ENCODE measurements at regions not wholly inside any gene's neighbourhood (a gene's known extent, or its start where the extent isn't known, plus 50 kb on each side); places are given as distances from the start of the nearest gene placed in this dataset.
"Not testable (repeated sequence)": the region's sequence is repeated elsewhere in the genome, so short reads cannot be mapped to it uniquely, and the experiment has no call there.

DNA sequence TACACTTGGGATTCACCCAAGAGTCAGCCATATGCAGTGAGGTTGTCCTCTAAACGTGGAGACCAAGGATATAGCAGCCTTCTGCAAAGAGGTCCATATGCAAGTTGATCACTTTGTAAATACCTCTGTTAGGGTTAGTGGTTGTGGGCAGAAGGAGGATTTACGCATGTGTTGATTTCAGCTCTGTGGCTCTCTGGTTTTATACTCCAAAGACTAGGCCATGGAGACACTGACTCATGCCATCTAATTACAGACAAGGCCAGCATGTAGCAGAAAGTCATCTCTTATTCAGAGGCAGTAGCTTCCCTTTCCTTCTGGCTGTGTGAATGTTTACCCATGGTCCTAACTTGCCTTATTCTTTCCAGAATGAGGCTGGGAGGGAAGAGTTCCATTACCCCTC, 140.9 kb upstream of the GOLGA6L4 start:
- not testable (repeated sequence) for DNase-seq

GRCh38 chr15:84097053-84097452, 138.5 kb upstream of the GOLGA6L4 start:
- H3K36me3 ChIP-seq (ENCODE audit: control insufficient read depth in 2 of 2, extremely low read depth in 1 of 2, insufficient read depth in 1 of 2, low read length in 1 of 2); H3K4me3 ChIP-seq (ENCODE audit: control insufficient read depth in 1 of 2, extremely low read depth in 1 of 2, low read length in 1 of 2); H3K27ac Mint-ChIP-seq; H3K27ac ChIP-seq (ENCODE audit: low read length); DNase-seq; POLR2A ChIA-PET; CTCF ChIA-PET; H3K36me3 Mint-ChIP-seq; H3K4me3 Mint-ChIP-seq; H3K9me3 ChIP-seq; ATAC-seq (replicated peaks in 1 of 4); H3K4me1 ChIP-seq (ENCODE audit: control insufficient read depth in 1 of 2, extremely low read depth in 1 of 2, insufficient read depth in 2 of 2, low read length in 2 of 2); H3K9me3 Mint-ChIP-seq; H3K4me1 Mint-ChIP-seq; H3K27me3 ChIP-seq (replicated peaks in 1 of 2; ENCODE audit: control insufficient read depth in 2 of 2, extremely low read depth in 1 of 2, insufficient read depth in 2 of 2, low read length in 1 of 2): not testable (repeated sequence)
- WGBS (ENCODE audit: insufficient coverage): no CpG with 5 or more reads among the region's 3 CpGs
- H3K27me3 Mint-ChIP-seq: peaks cover 7 to 14% of the 10 kb centered on the region in 2 donors

More for the DNA sequence above, 140.9 kb upstream of the GOLGA6L4 start:
- no CpG with 5 or more reads among the region's 2 CpGs for WGBS (ENCODE audit: insufficient coverage)
- ATAC-seq (replicated peaks in 1 of 4); H3K9me3 Mint-ChIP-seq; POLR2A ChIA-PET; H3K36me3 ChIP-seq (ENCODE audit: control insufficient read depth in 2 of 2, extremely low read depth in 1 of 2, insufficient read depth in 1 of 2, low read length in 1 of 2); H3K27me3 ChIP-seq (replicated peaks in 1 of 2; ENCODE audit: control insufficient read depth in 2 of 2, extremely low read depth in 1 of 2, insufficient read depth in 2 of 2, low read length in 1 of 2); H3K27ac ChIP-seq (ENCODE audit: low read length); H3K4me3 Mint-ChIP-seq; H3K27me3 Mint-ChIP-seq; H3K36me3 Mint-ChIP-seq; CTCF ChIA-PET; H3K4me3 ChIP-seq (ENCODE audit: control insufficient read depth in 1 of 2, extremely low read depth in 1 of 2, low read length in 1 of 2); H3K9me3 ChIP-seq; H3K4me1 ChIP-seq (ENCODE audit: control insufficient read depth in 1 of 2, extremely low read depth in 1 of 2, insufficient read depth in 2 of 2, low read length in 2 of 2); H3K4me1 Mint-ChIP-seq; H3K27ac Mint-ChIP-seq: not testable (repeated sequence)

- Mint-ChIP-seq H3K4me1 (no peaks in the 10 kb centered on the region), H3K27me3 (peaks cover 7 to 21% of the 10 kb centered on the region in 2 donors), H3K27ac (no peak overlapping the region), H3K4me3 (no peak overlapping the region), H3K9me3 (no peaks in the 10 kb centered on the region), H3K36me3 (no peaks in the 10 kb centered on the region)
- Histone ChIP-seq H3K4me3 (ENCODE audit: control insufficient read depth in 1 of 2, extremely low read depth in 1 of 2, low read length in 1 of 2) (no peak overlapping the region), H3K9me3 (no peaks in the 10 kb centered on the region), H3K36me3 (ENCODE audit: control insufficient read depth in 2 of 2, extremely low read depth in 1 of 2, insufficient read depth in 1 of 2, low read length in 1 of 2) (no peaks in the 10 kb centered on the region), H3K27me3 (replicated peaks in 1 of 2; ENCODE audit: control insufficient read depth in 2 of 2, extremely low read depth in 1 of 2, insufficient read depth in 2 of 2, low read length in 1 of 2) (no peaks in the 10 kb centered on the region), H3K4me1 (ENCODE audit: control insufficient read depth in 1 of 2, extremely low read depth in 1 of 2, insufficient read depth in 2 of 2, low read length in 2 of 2) (no peaks in the 10 kb centered on the region), H3K27ac (ENCODE audit: low read length) (no peak overlapping the region)
- no peak for ATAC-seq (replicated peaks in 1 of 4)
- DNase-seq: no peak
- POLR2A ChIA-PET: no interaction called here
- CTCF ChIA-PET: no interaction called here
Observed at GRCh38 chr15:84098604-84099003, 137.0 kb upstream of the GOLGA6L4 start.

- H3K27ac Mint-ChIP-seq: no peak overlapping the region
- Histone ChIP-seq H3K4me1 (ENCODE audit: control insufficient read depth in 1 of 2, extremely low read depth in 1 of 2, insufficient read depth in 2 of 2, low read length in 2 of 2) (no peaks in the 10 kb centered on the region), H3K36me3 (ENCODE audit: control insufficient read depth in 2 of 2, extremely low read depth in 1 of 2, insufficient read depth in 1 of 2, low read length in 1 of 2) (no peaks in the 10 kb centered on the region), H3K27ac (ENCODE audit: low read length) (no peak overlapping the region), H3K27me3 (replicated peaks in 1 of 2; ENCODE audit: control insufficient read depth in 2 of 2, extremely low read depth in 1 of 2, insufficient read depth in 2 of 2, low read length in 1 of 2) (no peaks in the 10 kb centered on the region), H3K9me3 (no peaks in the 10 kb centered on the region), H3K4me3 (ENCODE audit: control insufficient read depth in 1 of 2, extremely low read depth in 1 of 2, low read length in 1 of 2) (no peak overlapping the region)
- WGBS (ENCODE audit: insufficient coverage): no CpG with 5 or more reads among the region's 1 CpG
- no peaks in the 10 kb centered on the region for H3K4me1 Mint-ChIP-seq
- ATAC-seq (replicated peaks in 1 of 4): no peak
- no peak overlapping the region for H3K4me3 Mint-ChIP-seq
- no peaks in the 10 kb centered on the region for H3K36me3 Mint-ChIP-seq
- no peak for DNase-seq
- POLR2A ChIA-PET: no interaction called here
- peaks cover 7 to 25% of the 10 kb centered on the region in 2 donors for H3K27me3 Mint-ChIP-seq
- CTCF ChIA-PET: no interaction called here
- H3K9me3 Mint-ChIP-seq: no peaks in the 10 kb centered on the region
Observed at GRCh38 chr15:84099181-84099580, 136.4 kb upstream of the GOLGA6L4 start.

DNA sequence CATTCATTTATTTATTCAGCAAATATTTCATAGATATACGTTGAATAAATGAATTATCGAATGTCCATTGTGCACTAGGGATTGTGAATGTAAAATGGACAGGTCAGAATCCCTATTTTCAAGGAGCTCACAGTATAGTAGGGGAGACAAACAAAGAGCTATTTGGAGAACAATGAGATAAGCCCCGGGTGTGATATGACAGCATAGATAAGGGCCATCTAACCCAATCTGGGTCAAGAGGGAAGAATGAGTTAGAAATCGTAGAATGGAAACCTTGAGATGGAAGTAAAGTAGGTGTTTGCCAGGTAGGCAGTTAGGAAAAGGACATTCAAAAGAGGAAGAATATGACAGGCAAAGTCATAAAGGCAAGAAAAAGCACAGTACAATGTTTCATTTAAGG, 132.2 kb upstream of the GOLGA6L4 start:
- WGBS (ENCODE audit: insufficient coverage): 77% methylated on average over 2 of the region's 4 CpGs
- H3K36me3 Mint-ChIP-seq: no peaks in the 10 kb centered on the region
- no peaks in the 10 kb centered on the region for H3K27me3 ChIP-seq (replicated peaks in 1 of 2; ENCODE audit: control insufficient read depth in 2 of 2, extremely low read depth in 1 of 2, insufficient read depth in 2 of 2, low read length in 1 of 2)
- H3K4me3 ChIP-seq (ENCODE audit: control insufficient read depth in 1 of 2, extremely low read depth in 1 of 2, low read length in 1 of 2): no peak overlapping the region
- H3K9me3 Mint-ChIP-seq: no peaks in the 10 kb centered on the region
- CTCF ChIA-PET: no interaction called here
- H3K4me1 ChIP-seq (ENCODE audit: control insufficient read depth in 1 of 2, extremely low read depth in 1 of 2, insufficient read depth in 2 of 2, low read length in 2 of 2): no peaks in the 10 kb centered on the region
- no peak overlapping the region for H3K27ac Mint-ChIP-seq
- no peak overlapping the region for H3K27ac ChIP-seq (ENCODE audit: low read length)
- DNase-seq: no peak
- no peak overlapping the region for H3K4me3 Mint-ChIP-seq
- H3K9me3 ChIP-seq: no peaks in the 10 kb centered on the region
- POLR2A ChIA-PET: no interaction called here
- no peaks in the 10 kb centered on the region for H3K4me1 Mint-ChIP-seq
- peaks cover 7 to 25% of the 10 kb centered on the region in 2 donors for H3K27me3 Mint-ChIP-seq
- ATAC-seq (replicated peaks in 1 of 4): no peak
- no peaks in the 10 kb centered on the region for H3K36me3 ChIP-seq (ENCODE audit: control insufficient read depth in 2 of 2, extremely low read depth in 1 of 2, insufficient read depth in 1 of 2, low read length in 1 of 2)

- H3K4me1 ChIP-seq (ENCODE audit: control insufficient read depth in 1 of 2, extremely low read depth in 1 of 2, insufficient read depth in 2 of 2, low read length in 2 of 2): no peaks in the 10 kb centered on the region
- no peak for ATAC-seq (replicated peaks in 1 of 4)
- no peak for DNase-seq
- Mint-ChIP-seq H3K36me3 (no peaks in the 10 kb centered on the region), H3K27me3 (peaks cover 15 to 18% of the 10 kb centered on the region in 2 donors), H3K4me1 (no peaks in the 10 kb centered on the region), H3K27ac (no peak overlapping the region), H3K4me3 (no peak overlapping the region), H3K9me3 (no peaks in the 10 kb centered on the region)
- H3K27me3 ChIP-seq (replicated peaks in 1 of 2; ENCODE audit: control insufficient read depth in 2 of 2, extremely low read depth in 1 of 2, insufficient read depth in 2 of 2, low read length in 1 of 2): no peaks in the 10 kb centered on the region
- H3K36me3 ChIP-seq (ENCODE audit: control insufficient read depth in 2 of 2, extremely low read depth in 1 of 2, insufficient read depth in 1 of 2, low read length in 1 of 2): no peaks in the 10 kb centered on the region
- 0% methylated on average over 1 of the region's 3 CpGs for WGBS (ENCODE audit: insufficient coverage)
- no peak overlapping the region for H3K4me3 ChIP-seq (ENCODE audit: control insufficient read depth in 1 of 2, extremely low read depth in 1 of 2, low read length in 1 of 2)
- ChIA-PET CTCF (no interaction called here), POLR2A (no interaction called here)
- H3K9me3 ChIP-seq: no peaks in the 10 kb centered on the region
- H3K27ac ChIP-seq (ENCODE audit: low read length): no peak overlapping the region
Observed at GRCh38 chr15:84104853-84105252, 130.7 kb upstream of the GOLGA6L4 start.

GRCh38 chr15:84108728-84109127, 126.8 kb upstream of the GOLGA6L4 start:
- WGBS (ENCODE audit: insufficient coverage): no CpG with 5 or more reads among the region's 2 CpGs
- Mint-ChIP-seq H3K27me3 (peaks cover 3 to 12% of the 10 kb centered on the region in 2 donors), H3K9me3 (no peaks in the 10 kb centered on the region), H3K4me1 (no peaks in the 10 kb centered on the region), H3K27ac (no peak overlapping the region), H3K4me3 (no peak overlapping the region), H3K36me3 (no peaks in the 10 kb centered on the region)
- H3K4me3 ChIP-seq (ENCODE audit: control insufficient read depth in 1 of 2, extremely low read depth in 1 of 2, low read length in 1 of 2): no peak overlapping the region
- H3K4me1 ChIP-seq (ENCODE audit: control insufficient read depth in 1 of 2, extremely low read depth in 1 of 2, insufficient read depth in 2 of 2, low read length in 2 of 2): no peaks in the 10 kb centered on the region
- ChIA-PET POLR2A (no interaction called here), CTCF (no interaction called here)
- no peaks in the 10 kb centered on the region for H3K9me3 ChIP-seq
- H3K27ac ChIP-seq (ENCODE audit: low read length): no peak overlapping the region
- H3K27me3 ChIP-seq (replicated peaks in 1 of 2; ENCODE audit: control insufficient read depth in 2 of 2, extremely low read depth in 1 of 2, insufficient read depth in 2 of 2, low read length in 1 of 2): no peaks in the 10 kb centered on the region
- H3K36me3 ChIP-seq (ENCODE audit: control insufficient read depth in 2 of 2, extremely low read depth in 1 of 2, insufficient read depth in 1 of 2, low read length in 1 of 2): no peaks in the 10 kb centered on the region
- ATAC-seq (replicated peaks in 1 of 4) (no peak), DNase-seq (no peak)

Data from T-cell (primary cell).